GM19372 (cell line): ENCODE measurements at regions not wholly inside any gene's neighbourhood (a gene's known extent, or its start where the extent isn't known, plus 50 kb on each side); places are given as distances from the start of the nearest gene placed in this dataset.
"Not testable (repeated sequence)": the region's sequence is repeated elsewhere in the genome, so short reads cannot be mapped to it uniquely, and the experiment has no call there.

Source experiments
- ATAC-seq: cut with Tn5 transposase; IDR thresholded peaks from one replicate; pipeline ENCODE4 v1.9.1; 2021; ENCODE audit warnings: mild to moderate bottlenecking, low read depth, moderate library complexity; ENCODE audit not compliant: unreplicated experiment

GRCh38 chr16:87033541-87034300 is 283.5 kb downstream of the C16orf95 start:
- no peak for ATAC-seq

DNA sequence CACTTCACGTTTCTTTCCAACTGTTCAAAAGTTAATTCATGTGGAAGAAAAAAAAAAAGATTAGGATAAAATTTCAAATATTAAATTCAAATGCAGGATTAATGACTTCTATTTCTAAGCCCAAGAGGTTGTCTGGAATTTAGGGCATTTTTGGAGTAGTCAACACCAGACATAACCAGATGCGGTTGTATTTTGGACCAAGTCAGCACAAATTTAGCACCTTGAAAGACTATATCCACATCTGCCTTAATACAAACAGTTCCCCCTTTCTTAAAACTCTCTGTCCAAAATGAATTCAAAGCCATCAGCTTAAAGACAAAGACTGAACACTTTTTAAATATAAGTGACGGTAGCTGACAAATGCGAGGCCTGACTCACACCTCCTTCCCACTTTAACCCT is 282.9 kb downstream of the C16orf95 start:
- no peak for ATAC-seq

DNA sequence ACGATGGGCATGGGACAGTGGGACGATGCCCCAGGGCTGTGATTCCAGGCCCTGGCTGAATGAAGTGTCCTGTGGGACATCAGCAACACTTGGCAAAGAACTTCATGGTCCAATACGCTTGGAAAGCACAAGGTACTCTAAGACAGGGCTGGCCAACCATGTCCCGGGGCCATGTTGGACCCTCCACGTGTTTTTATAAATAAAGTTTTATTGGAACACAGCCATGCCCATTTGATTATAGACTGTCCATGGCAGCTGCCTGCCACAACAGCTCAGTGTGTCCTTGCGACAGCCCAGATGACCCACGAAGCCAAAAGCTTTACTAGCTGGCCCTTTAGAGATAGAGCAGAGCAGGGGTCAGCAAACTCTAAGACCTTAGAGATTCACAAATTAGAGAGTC is 282.1 kb downstream of the C16orf95 start:
- ATAC-seq = no peak

GRCh38 chr16:87037012-87037411 is 280.2 kb downstream of the C16orf95 start:
- no peak for ATAC-seq

- not testable (repeated sequence) for ATAC-seq
Measured at GRCh38 chr16:87038528-87038927, 278.7 kb downstream of the C16orf95 start.

- no peak for ATAC-seq
Measured at GRCh38 chr16:87040169-87041117, 276.7 kb downstream of the C16orf95 start.

GRCh38 chr16:87041286-87041685 is 275.9 kb downstream of the C16orf95 start:
- no peak for ATAC-seq

- ATAC-seq = no peak
Measured at GRCh38 chr16:87042551-87043230, 274.5 kb downstream of the C16orf95 start.

GRCh38 chr16:87043231-87044031 is 273.8 kb downstream of the C16orf95 start:
- ATAC-seq = no peak

DNA sequence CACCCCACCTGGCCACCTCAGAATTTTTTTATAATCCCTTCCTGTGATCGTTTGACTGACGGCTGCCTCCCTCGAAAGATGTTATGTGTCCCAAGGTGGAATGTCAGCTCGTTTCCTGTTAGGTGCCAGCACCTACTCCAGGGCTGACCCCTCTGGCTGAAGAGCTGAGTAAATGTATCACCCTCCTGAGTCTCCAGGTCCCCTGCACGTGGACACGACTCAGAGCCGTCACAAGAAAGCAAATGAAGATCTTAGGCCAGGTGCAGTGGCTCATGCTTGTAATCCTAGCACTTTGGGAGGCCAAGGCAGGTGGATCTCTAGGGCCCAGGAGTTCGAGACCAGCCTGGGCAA is 273.2 kb downstream of the C16orf95 start:
- ATAC-seq = no peak

GRCh38 chr16:87044829-87045228 is 272.4 kb downstream of the C16orf95 start:
- no peak for ATAC-seq

DNA sequence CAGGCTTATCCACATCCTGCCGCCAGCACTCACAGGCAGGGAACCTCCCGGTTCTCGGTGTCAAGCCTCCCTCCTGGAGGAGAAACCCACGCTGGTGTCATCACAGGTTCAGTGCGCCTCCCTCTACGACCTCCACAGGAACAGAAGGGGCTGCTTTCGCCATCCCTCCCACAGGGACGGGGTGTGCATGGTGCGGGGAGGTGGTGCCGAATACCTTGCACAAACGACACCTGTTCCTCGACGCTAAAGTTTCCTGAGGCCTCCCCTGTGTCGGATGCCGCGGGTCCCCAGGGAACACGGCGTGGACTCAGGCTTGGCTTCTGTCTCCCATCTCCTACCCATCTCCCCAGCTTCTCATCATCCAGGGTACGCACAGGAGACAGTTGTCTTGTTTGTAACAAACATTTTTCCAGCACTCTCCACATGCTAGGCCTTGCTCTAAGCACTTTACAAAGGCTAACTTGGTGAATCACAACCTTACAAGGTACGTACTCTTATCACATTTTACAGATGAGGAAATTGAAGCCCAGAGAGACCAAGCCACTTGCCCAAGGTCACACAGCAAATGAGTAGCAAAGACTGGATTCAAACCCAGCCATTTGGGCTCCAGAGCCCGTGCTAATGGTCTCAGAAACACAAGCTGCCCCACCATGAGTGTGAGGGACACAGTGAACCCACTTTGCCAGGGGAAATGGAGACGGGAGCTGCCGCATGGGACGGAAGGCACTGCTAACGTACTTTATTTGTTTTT is 271.6 kb downstream of the C16orf95 start:
- ATAC-seq = no peak

DNA sequence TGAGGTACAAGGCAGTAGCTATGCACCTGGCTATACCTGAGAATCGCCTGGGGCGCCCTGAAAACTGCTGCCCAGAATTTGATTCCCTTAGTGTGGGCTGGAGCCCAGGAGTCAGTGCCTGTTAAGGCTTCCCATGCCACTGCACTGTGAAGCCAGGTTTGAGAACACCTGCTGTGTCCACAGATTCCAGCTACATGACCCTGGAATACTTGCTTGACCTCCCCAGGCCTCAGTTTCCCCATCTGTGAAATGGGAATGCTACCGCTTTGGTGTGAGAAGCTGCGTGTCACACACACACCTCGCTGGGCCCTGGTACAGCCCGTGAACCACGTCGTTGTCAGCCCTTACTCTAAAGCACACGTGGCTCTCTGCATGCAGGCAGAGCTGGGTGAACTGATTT is 271.0 kb downstream of the C16orf95 start:
- ATAC-seq = no peak

- no peak for ATAC-seq
Measured at GRCh38 chr16:87047221-87048037, 269.8 kb downstream of the C16orf95 start.

DNA sequence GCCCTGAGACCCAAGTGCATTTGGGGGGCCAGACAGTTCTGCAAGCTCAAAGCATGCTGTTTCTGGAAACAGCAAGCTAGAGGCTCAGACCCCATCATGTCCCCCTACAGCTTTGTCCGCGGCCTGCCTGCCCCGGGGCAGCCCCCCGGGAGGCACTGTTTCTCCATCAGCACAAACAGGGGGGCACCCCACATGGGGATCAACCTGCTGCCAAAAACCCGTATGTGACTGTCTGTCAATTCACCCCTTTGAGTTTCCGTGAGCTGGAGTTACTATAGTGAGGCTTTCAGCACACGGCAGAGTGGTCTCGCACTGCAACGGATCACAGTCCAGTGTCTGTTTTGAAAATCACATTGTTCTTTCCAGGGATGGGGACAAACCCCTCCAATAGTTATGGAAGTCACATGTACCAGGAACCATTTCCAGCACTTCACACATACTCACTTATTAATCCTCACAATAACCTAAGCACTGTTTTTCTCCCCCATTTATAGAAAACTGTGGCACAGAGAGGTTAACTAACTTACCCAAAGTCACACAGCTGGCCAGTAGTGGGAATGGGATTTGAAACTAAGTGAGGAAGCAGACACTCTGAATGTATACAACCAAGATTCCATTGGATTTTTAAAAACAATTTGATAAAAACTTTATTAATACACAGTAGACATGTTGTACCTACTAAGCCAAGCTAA is 269.0 kb downstream of the C16orf95 start:
- no peak for ATAC-seq

DNA sequence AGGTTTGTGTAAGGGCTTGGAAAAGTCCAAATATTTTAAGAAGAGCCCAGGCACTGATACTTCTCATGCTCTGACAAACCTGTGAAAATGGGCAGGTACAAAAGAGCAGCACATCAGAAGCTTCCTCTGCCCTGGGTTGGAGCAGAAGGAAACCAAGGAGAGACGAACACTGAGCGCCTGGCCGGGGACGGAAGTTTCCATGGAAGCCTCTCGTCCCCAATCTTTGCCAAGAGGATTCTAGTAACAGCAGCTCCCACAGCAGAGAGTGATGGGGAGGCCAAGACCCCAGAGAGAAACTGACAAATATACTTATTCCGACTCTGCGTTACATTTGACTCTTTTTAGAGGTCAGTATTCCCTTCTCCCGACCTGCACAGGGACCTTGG is 268.5 kb downstream of the C16orf95 start:
- ATAC-seq = no peak

GRCh38 chr16:87049216-87049615 is 268.0 kb downstream of the C16orf95 start:
- not testable (repeated sequence) for ATAC-seq

GRCh38 chr16:87050142-87050541 is 267.1 kb downstream of the C16orf95 start:
- no peak for ATAC-seq
